HEK293 (cell line): ENCODE measurements at regions not wholly inside any gene's neighbourhood (a gene's known extent, or its start where the extent isn't known, plus 50 kb on each side); places are given as distances from the start of the nearest gene placed in this dataset.

Experiments
- CTCF ChIA-PET: fragments of 350-600 bp; formaldehyde crosslinking; extraction: SDS; loops from one replicate; lab custom pipeline; 2021; ENCODE audit warnings: antibody characterized with exemption; lab: Yijun Ruan, JAX
- POLR2A ChIA-PET: fragments of 300-600 bp; formaldehyde crosslinking; extraction: SDS; loops from one replicate; lab custom pipeline; 2020; ENCODE audit warnings: antibody characterized with exemption, inconsistent platforms; lab: Yijun Ruan, JAX
- H3K27ac ChIP-seq: fragments of 200-500 bp; sonication (Bioruptor generic); 2 replicates; pipeline ENCODE4 v1.5.1; 2014; ENCODE audit warnings: low read depth, low read length, control low read depth, inconsistent platforms; ENCODE audit errors: extremely low read depth
- H3K36me3 ChIP-seq, 2 experiments: fragments of 200-500 bp in 1 of 2; sonication (Bioruptor generic) in 1 of 2; 1 replicate in 1 of 2; 2 replicates in 1 of 2; pipeline ENCODE4 v1.5.1; 2014 to 2017; ENCODE audit warnings: inconsistent platforms in 2 of 2, low read length in 2 of 2; ENCODE audit not compliant: control insufficient read depth in 2 of 2, insufficient read depth in 1 of 2
- H3K4me1 ChIP-seq: fragments of 200-500 bp; sonication (Bioruptor generic); 2 replicates; pipeline ENCODE4 v1.5.1; 2014; ENCODE audit warnings: mild to moderate bottlenecking, low read length, inconsistent platforms; ENCODE audit not compliant: control insufficient read depth, insufficient read depth
- H3K4me3 ChIP-seq: 2 replicates; pipeline ENCODE4 v1.5.1; 2011; ENCODE audit warnings: low read depth, mild to moderate bottlenecking, control low read depth, low read length, moderate library complexity
- H3K9me3 ChIP-seq: fragments of 200-500 bp; sonication (Bioruptor generic); 2 replicates; pipeline ENCODE4 v1.5.1; 2014; ENCODE audit warnings: low read depth, low read length, inconsistent platforms; ENCODE audit not compliant: control insufficient read depth, insufficient read depth
- CTCF ChIP-seq: fragments of 450-650 bp; formaldehyde crosslinking; IDR thresholded peaks from 2 replicates; pipeline ENCODE4 v1.5.1; 2016; ENCODE audit warnings: missing biosample characterization, missing genetic modification characterization
- KLF7 ChIP-seq: fragments of 450-650 bp; formaldehyde crosslinking; IDR thresholded peaks from 2 replicates; pipeline ENCODE4 v1.5.1; 2016; ENCODE audit warnings: missing biosample characterization, missing genetic modification characterization, borderline replicate concordance
- PRDM1 ChIP-seq: fragments of 450-650 bp; formaldehyde crosslinking; IDR thresholded peaks from 2 replicates; pipeline ENCODE4; 2016; ENCODE audit warnings: missing biosample characterization, missing genetic modification characterization
- RBAK ChIP-seq: fragments of 450-650 bp; formaldehyde crosslinking; IDR thresholded peaks from 2 replicates; pipeline ENCODE4 v1.5.1; 2016; ENCODE audit warnings: missing biosample characterization, missing genetic modification characterization
- REST ChIP-seq: fragments of 450-650 bp; formaldehyde crosslinking; IDR thresholded peaks from 2 replicates; pipeline ENCODE4 v1.5.1; 2016; ENCODE audit warnings: missing biosample characterization, missing genetic modification characterization
- SCRT1 ChIP-seq: fragments of 450-650 bp; formaldehyde crosslinking; IDR thresholded peaks from 2 replicates; pipeline ENCODE4 v1.5.1; 2016; ENCODE audit warnings: missing biosample characterization, missing genetic modification characterization, borderline replicate concordance
- ZBTB20 ChIP-seq: fragments of 450-650 bp; formaldehyde crosslinking; IDR thresholded peaks from 2 replicates; pipeline ENCODE4 v1.5.1; 2016; ENCODE audit warnings: missing biosample characterization, missing genetic modification characterization
- ZBTB26 ChIP-seq: fragments of 450-650 bp; formaldehyde crosslinking; optimal IDR thresholded peaks from 2 replicates; pipeline ENCODE3; 2016; ENCODE audit warnings: missing biosample characterization, mild to moderate bottlenecking, missing genetic modification characterization
- ZBTB48 ChIP-seq: fragments of 450-650 bp; formaldehyde crosslinking; IDR thresholded peaks from 2 replicates; pipeline ENCODE4 v1.5.1; 2016; ENCODE audit warnings: missing biosample characterization, missing genetic modification characterization
- ZNF184 ChIP-seq: fragments of 450-650 bp; IDR thresholded peaks from 2 replicates; pipeline ENCODE4 v1.5.1; 2018; ENCODE audit warnings: missing biosample characterization, mild to moderate bottlenecking, missing genetic modification characterization
- ZNF19 ChIP-seq: fragments of 450-650 bp; formaldehyde crosslinking; IDR thresholded peaks from 2 replicates; pipeline ENCODE4; 2016; ENCODE audit warnings: missing biosample characterization, missing genetic modification characterization, low read depth
- ZNF223 ChIP-seq: fragments of 450-650 bp; formaldehyde crosslinking; IDR thresholded peaks from 2 replicates; pipeline ENCODE4 v1.5.1; 2016; ENCODE audit warnings: missing biosample characterization, missing genetic modification characterization
- ZNF23 ChIP-seq: fragments of 450-650 bp; formaldehyde crosslinking; IDR thresholded peaks from 2 replicates; pipeline ENCODE4 v1.5.1; 2016; ENCODE audit warnings: missing biosample characterization, missing genetic modification characterization, borderline replicate concordance
- ZNF239 ChIP-seq: fragments of 450-650 bp; formaldehyde crosslinking; IDR thresholded peaks from 2 replicates; pipeline ENCODE4 v1.5.1; 2016; ENCODE audit warnings: missing biosample characterization, missing genetic modification characterization
- ZNF426 ChIP-seq: fragments of 450-650 bp; formaldehyde crosslinking; IDR thresholded peaks from 2 replicates; pipeline ENCODE4 v1.5.1; 2017; ENCODE audit warnings: missing biosample characterization, missing genetic modification characterization, mild to moderate bottlenecking, inconsistent platforms, moderate library complexity
- ZNF510 ChIP-seq: fragments of 450-650 bp; formaldehyde crosslinking; IDR thresholded peaks from 2 replicates; pipeline ENCODE4 v1.5.1; 2018; ENCODE audit warnings: mild to moderate bottlenecking, missing genetic modification characterization, missing biosample characterization; ENCODE audit not compliant: insufficient replicate concordance
- ZNF561 ChIP-seq: fragments of 450-650 bp; IDR thresholded peaks from 2 replicates; pipeline ENCODE4 v1.5.1; 2018; ENCODE audit warnings: missing biosample characterization, missing genetic modification characterization, borderline replicate concordance
- ZNF692 ChIP-seq: fragments of 450-650 bp; formaldehyde crosslinking; IDR thresholded peaks from 2 replicates; pipeline ENCODE4 v1.5.1; 2016; ENCODE audit warnings: missing biosample characterization, missing genetic modification characterization
- ZNF704 ChIP-seq: fragments of 450-650 bp; formaldehyde crosslinking; IDR thresholded peaks from 2 replicates; pipeline ENCODE4 v1.5.1; 2016; ENCODE audit warnings: missing biosample characterization, missing genetic modification characterization
- ZNF776 ChIP-seq: fragments of 450-650 bp; formaldehyde crosslinking; IDR thresholded peaks from 2 replicates; pipeline ENCODE4 v1.5.0; 2017; ENCODE audit warnings: missing biosample characterization, missing genetic modification characterization, borderline replicate concordance
- ZXDB ChIP-seq: fragments of 450-650 bp; formaldehyde crosslinking; IDR thresholded peaks from 2 replicates; pipeline ENCODE4 v1.5.1; 2016; ENCODE audit warnings: missing biosample characterization, missing genetic modification characterization

- H3K27ac ChIP-seq, result no peak overlapping the region
- H3K36me3 ChIP-seq, result no peaks in the 10 kb centered on the region
- H3K4me1 ChIP-seq, result no peaks in the 10 kb centered on the region; the same call in 1 of the 2 replicates
- no peaks in the 10 kb centered on the region for H3K9me3 ChIP-seq
- no peak overlapping the region for H3K4me3 ChIP-seq
- ChIA-PET POLR2A (no interaction called here), CTCF (no interaction called here)
- TF ChIP-seq ZNF776, result no peak
- no peak for TF ChIP-seq ZNF561 (tag by site-specific recombination)
- no peak for TF ChIP-seq SCRT1 (tag by site-specific recombination)
- TF ChIP-seq KLF7, result no peak
- no peak for TF ChIP-seq ZNF223 (tag by site-specific recombination)
- no peak for TF ChIP-seq ZXDB
- TF ChIP-seq PRDM1, result no peak
- TF ChIP-seq ZNF426 (tag by site-specific recombination), result no peak
These were observed 92.0 kb upstream of the VEPH1 start for GRCh38 chr3:157595259-157595658.

- CTCF ChIA-PET, result interaction anchor here (0.6 to 1.7 kb wide), 4 partner anchors 10 to 21 kb away, joined by 3 to 8 read pairs (median 3); no protein-coding TSS in a partner anchor
- TF ChIP-seq RBAK (tag by site-specific recombination), result no peak
- no peak for TF ChIP-seq ZBTB26 (tag by site-specific recombination)
- TF ChIP-seq ZBTB20, result no peak
- TF ChIP-seq ZBTB48 (tag by site-specific recombination), result no peak
- no peak for TF ChIP-seq ZNF239
- TF ChIP-seq CTCF, result no peak
- TF ChIP-seq ZNF19 (tag by site-specific recombination), result no peak
- H3K9me3 ChIP-seq, result no peaks in the 10 kb centered on the region
- no peaks in the 10 kb centered on the region for H3K36me3 ChIP-seq
- POLR2A ChIA-PET, result no interaction called here
- no peak overlapping the region for H3K27ac ChIP-seq
- no peaks in the 10 kb centered on the region; the same call in 1 of the 2 replicates for H3K4me1 ChIP-seq
- H3K4me3 ChIP-seq, result no peak overlapping the region
These were observed 91.2 kb upstream of the VEPH1 start for GRCh38 chr3:157594413-157594812.

GRCh38 chr3:157592769-157593168 is 89.6 kb upstream of the VEPH1 start:
- no peaks in the 10 kb centered on the region for H3K36me3 ChIP-seq
- no peak overlapping the region for H3K4me3 ChIP-seq
- ChIA-PET CTCF (interaction anchor here (0.6 to 1.3 kb wide), 2 partner anchors 9 to 42 kb away, joined by 3 to 4 read pairs; no protein-coding TSS in a partner anchor), POLR2A (no interaction called here)
- no peak overlapping the region for H3K27ac ChIP-seq
- TF ChIP-seq ZNF184 (tag by site-specific recombination) (no peak), ZNF23 (tag by site-specific recombination) (no peak), ZNF692 (no peak), ZNF704 (tag by site-specific recombination) (no peak), ZNF510 (no peak), REST (tag by site-specific recombination) (peak; percentile 80), ZXDB (no peak)
- no peaks in the 10 kb centered on the region; the same call in 1 of the 2 replicates for H3K4me1 ChIP-seq
- H3K9me3 ChIP-seq, result no peaks in the 10 kb centered on the region
